ENCODE measurements at regions not wholly inside any gene's neighbourhood (a gene's known extent, or its start where the extent isn't known, plus 50 kb on each side); places are given as distances from the start of the nearest gene placed in this dataset.
"Not testable (repeated sequence)": the region's sequence is repeated elsewhere in the genome, so short reads cannot be mapped to it uniquely, and the experiment has no call there.

- not testable (repeated sequence) for DNase-seq
These were observed 111.8 kb upstream of the ANKRD30BL start for GRCh38 chr2:132273585-132273984.

- no peak for DNase-seq
These were observed 112.2 kb upstream of the ANKRD30BL start for GRCh38 chr2:132274000-132274399.

- no peak for DNase-seq
These were observed 113.6 kb upstream of the ANKRD30BL start for GRCh38 chr2:132275396-132275795.

GRCh38 chr2:132276571-132276981 is 114.8 kb upstream of the ANKRD30BL start:
- no peak for DNase-seq

- no peak for DNase-seq
These were observed 116.5 kb upstream of the ANKRD30BL start for GRCh38 chr2:132278267-132278666.

GRCh38 chr2:132279344-132279743 is 117.6 kb upstream of the ANKRD30BL start:
- no peak for DNase-seq

- no peak for DNase-seq
These were observed 118.3 kb upstream of the ANKRD30BL start for GRCh38 chr2:132279930-132280615.

- no peak for DNase-seq
These were observed 119.2 kb upstream of the ANKRD30BL start for GRCh38 chr2:132280912-132281311.

GRCh38 chr2:132282104-132282503 is 120.4 kb upstream of the ANKRD30BL start:
- DNase-seq = not testable (repeated sequence)

GRCh38 chr2:132282911-132283310 is 121.2 kb upstream of the ANKRD30BL start:
- no peak for DNase-seq

GRCh38 chr2:132286289-132286911 is 124.6 kb upstream of the ANKRD30BL start:
- DNase-seq = not testable (repeated sequence)

- not testable (repeated sequence) for DNase-seq
These were observed 126.2 kb upstream of the ANKRD30BL start for GRCh38 chr2:132287910-132288309.

GRCh38 chr2:132289138-132289537 is 127.4 kb upstream of the ANKRD30BL start:
- DNase-seq = not testable (repeated sequence)

- DNase-seq = not testable (repeated sequence)
These were observed 126.8 kb upstream of the GPR39 start for GRCh38 chr2:132289812-132290211.

- DNase-seq = not testable (repeated sequence)
These were observed 115.8 kb upstream of the GPR39 start for GRCh38 chr2:132300592-132301378.

- peak; percentile 53 for DNase-seq
These were observed 111.8 kb upstream of the GPR39 start for GRCh38 chr2:132304661-132305380.

- DNase-seq = not testable (repeated sequence)
These were observed 108.9 kb upstream of the GPR39 start for GRCh38 chr2:132307613-132308198.

- DNase-seq = not testable (repeated sequence)
These were observed 107.4 kb upstream of the GPR39 start for GRCh38 chr2:132309203-132309602.

GRCh38 chr2:132315546-132315945 is 101.1 kb upstream of the GPR39 start:
- DNase-seq = not testable (repeated sequence)

GRCh38 chr2:132317026-132317680 is 99.5 kb upstream of the GPR39 start:
- not testable (repeated sequence) for DNase-seq

- DNase-seq = not testable (repeated sequence)
These were observed 98.1 kb upstream of the GPR39 start for GRCh38 chr2:132318481-132318880.

- not testable (repeated sequence) for DNase-seq
These were observed 92.6 kb upstream of the GPR39 start for GRCh38 chr2:132324005-132324404.

Measured in suppressor macrophage treated with lipopolysaccharide for 4 hours (primary cell).